ENCODE measurements at regions not wholly inside any gene's neighbourhood (a gene's known extent, or its start where the extent isn't known, plus 50 kb on each side); places are given as distances from the start of the nearest gene placed in this dataset.

GRCh38 chr2:114065731-114066130, 175.8 kb downstream of the ACTR3 start:
- FAIRE-seq = no peak
- no peak for DNase-seq (ENCODE audit: low spot score)

GRCh38 chr2:114066186-114066747, 176.4 kb downstream of the ACTR3 start:
- DNase-seq (ENCODE audit: low spot score) (no peak), FAIRE-seq (no peak)

DNA sequence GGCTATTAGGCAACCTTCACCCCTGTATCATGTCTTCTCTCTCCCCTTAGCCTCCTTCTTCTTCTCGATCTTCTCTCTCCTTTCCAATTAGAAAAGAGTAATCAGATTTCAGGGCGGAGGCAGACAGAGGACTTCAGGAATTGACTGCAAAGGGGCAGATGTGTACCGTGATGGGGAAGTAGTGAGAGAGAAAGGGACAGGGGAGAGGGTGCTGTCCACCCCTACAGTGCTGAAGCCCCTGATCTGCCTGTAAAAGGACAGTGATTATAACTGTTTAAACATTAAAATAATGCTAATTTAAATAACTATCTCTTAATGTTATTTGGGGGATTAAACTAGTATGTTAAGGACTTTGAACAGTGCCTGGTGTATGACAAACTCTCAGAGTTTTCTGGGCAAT, 178.5 kb downstream of the ACTR3 start:
- FAIRE-seq = no peak
- DNase-seq (ENCODE audit: low spot score) = no peak

- DNase-seq (ENCODE audit: low spot score) (no peak), FAIRE-seq (no peak)
These were observed 187.1 kb downstream of the ACTR3 start for GRCh38 chr2:114076961-114077360.

GRCh38 chr2:114079366-114080004, 189.6 kb downstream of the ACTR3 start:
- no peak for DNase-seq (ENCODE audit: low spot score)
- FAIRE-seq = no peak

DNA sequence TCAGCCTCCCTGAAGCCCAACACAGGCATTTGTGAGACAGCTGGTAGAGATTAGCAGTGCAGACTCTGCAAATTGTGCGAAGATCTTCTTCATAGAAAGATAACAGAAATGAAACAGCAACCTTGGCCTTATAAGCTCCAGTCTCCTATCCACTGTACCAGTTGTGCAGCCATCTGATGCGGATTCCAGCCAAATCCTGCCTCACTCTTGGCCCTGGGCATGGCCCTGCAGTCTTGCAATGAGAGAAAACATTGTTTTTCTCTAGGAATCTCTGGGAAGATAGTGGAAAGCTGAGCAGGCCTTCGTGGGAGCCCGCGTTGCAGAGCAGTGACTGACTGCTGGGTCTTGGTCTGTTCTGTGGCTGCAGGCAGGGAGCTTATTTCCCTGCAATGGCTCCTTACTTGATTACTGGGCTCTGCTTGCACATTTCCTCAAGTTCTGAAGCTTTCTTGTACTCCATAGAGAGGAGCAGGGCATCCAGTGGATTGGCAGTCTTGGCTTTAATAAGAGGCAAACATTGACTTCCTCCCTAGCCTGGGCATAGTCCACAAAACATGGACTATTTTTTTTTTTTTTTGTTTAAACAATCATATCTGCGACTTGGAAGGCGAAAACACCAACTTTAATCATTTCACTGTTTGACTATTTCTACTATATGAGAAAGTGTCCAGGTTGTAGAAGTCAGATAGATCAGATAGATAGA, 193.0 kb downstream of the ACTR3 start:
- DNase-seq (ENCODE audit: low spot score) (no peak), FAIRE-seq (no peak)

- no peak for FAIRE-seq
These were observed 194.0 kb downstream of the ACTR3 start for GRCh38 chr2:114083717-114084387.

DNA sequence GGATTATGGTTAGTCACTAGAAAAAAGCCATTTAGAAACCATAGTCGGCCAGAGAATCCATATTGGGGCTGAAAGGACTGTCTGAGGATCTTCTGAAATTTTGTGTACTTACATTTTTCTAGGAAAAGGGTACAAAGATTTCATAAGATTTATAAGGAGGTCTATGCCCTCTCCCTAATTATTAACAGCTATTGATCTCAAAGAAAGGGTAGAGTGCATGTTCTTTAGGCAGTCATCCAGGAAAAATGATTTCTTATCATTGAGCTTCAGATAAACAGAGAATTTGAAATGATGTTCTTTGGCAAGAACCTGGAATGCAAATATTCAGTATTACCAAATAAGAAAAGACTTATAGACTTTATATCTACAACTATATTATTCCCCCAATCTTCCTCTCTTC, 195.3 kb downstream of the ACTR3 start:
- DNase-seq (ENCODE audit: low spot score) (no peak), FAIRE-seq (no peak)

More at GRCh38 chr2:114083717-114084387, 194.0 kb downstream of the ACTR3 start:
- no peak for DNase-seq (ENCODE audit: low spot score)

DNA sequence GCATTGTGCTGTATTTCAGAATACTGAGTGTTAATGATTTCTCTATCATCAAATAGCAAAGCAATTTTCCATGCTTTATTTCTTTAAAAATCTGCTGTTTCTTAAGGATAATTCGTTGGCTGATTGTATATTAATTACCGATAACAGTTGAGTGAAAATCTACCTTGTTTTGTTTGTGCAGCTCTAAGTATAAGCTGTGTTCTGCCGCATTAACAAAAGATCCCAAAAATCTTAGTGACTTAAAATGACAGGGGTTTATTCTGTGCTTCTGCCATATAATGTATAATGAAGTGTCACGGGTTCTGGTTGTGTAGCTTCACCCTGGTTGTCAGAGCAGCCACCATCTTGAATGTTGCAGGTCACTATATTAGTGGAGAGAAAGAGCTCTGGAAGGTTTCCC, 196.1 kb downstream of the ACTR3 start:
- FAIRE-seq = no peak
- no peak for DNase-seq (ENCODE audit: low spot score)

DNA sequence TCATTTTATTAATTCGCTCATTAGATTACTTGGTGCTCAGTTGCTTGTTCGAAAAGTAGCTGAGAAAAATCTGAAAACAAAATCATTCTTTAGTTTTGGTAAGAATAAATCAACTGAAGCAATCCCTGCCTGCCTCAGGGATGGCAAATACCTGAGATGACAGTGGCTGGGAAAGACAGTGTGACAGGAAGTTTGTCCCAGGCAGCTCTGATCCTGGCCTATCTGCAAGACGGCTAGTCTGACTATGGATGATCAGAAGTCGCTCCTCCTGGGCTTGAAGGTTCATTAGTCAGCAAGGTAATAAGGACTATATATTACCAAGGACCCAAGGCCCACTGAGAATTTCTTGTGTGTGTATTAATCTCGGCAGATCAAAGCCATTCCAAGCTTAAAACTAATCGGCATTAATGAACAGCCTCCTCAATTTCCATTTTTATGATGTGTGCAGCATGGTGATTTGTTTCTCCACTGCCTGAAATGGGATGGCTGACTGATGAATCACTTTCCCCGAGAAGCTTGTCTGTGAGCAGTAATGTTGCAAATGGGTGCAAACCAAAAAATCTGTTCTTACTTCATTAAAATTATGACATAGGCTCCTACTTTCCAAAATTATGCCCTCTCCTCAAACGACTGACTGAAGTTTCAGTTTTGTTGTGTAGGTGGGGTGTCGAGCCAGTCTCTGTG, 199.9 kb downstream of the ACTR3 start:
- FAIRE-seq (no peak), DNase-seq (ENCODE audit: low spot score) (no peak)

GRCh38 chr2:114091010-114091409, 201.1 kb downstream of the ACTR3 start:
- FAIRE-seq (no peak), DNase-seq (ENCODE audit: low spot score) (no peak)

GRCh38 chr2:114108249-114108648, 218.4 kb downstream of the ACTR3 start:
- no peak for FAIRE-seq

GRCh38 chr2:114108824-114109416, 219.0 kb downstream of the ACTR3 start:
- no peak for FAIRE-seq
- no peak for DNase-seq (ENCODE audit: low spot score)

More at GRCh38 chr2:114108249-114108648, 218.4 kb downstream of the ACTR3 start:
- no peak for DNase-seq (ENCODE audit: low spot score)

DNA sequence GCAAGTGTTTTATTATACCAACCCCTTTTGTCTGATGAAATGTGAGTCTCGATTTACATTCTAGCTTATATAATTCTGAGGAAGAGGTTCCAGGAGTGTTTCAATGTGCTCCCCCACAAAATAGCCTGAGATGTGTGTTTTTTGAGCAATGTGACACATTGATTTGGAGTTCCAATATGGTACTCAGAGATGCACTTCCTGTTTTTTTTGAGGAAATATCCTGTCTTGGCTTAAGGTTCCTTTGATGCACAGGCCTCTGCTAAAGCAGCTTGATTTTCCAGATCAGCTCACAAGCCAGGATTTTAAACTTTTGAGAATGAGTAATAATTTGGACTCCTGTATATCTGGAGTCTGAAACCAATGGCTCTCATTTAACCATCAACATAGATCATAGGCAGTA, 221.4 kb downstream of the ACTR3 start:
- no peak for FAIRE-seq
- DNase-seq (ENCODE audit: low spot score) = no peak

- no peak for FAIRE-seq
- no peak for DNase-seq (ENCODE audit: low spot score)
These were observed 223.6 kb downstream of the ACTR3 start for GRCh38 chr2:114113518-114113917.

DNA sequence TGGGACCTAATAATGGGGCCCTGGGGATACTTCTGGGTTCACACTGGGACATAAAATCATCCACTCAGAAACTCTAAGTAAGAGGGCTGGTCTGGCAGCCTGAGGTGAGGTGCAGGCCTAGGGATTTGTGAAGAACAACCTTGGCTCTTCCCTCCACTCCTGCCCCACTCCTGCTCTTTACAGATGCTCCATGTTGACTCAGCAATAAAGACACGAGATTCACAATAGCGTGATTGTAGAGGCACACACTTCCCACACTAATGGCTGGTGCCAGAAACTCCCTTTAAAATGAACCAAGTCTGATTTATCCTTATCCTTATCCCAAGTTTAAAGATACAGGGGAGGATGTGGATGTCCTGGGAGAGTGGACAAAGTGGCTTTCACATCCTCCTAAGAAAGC, 228.2 kb downstream of the ACTR3 start:
- FAIRE-seq = no peak
- DNase-seq (ENCODE audit: low spot score) = no peak

GRCh38 chr2:114119862-114120261, 230.0 kb downstream of the ACTR3 start:
- DNase-seq (ENCODE audit: low spot score) (no peak), FAIRE-seq (no peak)

DNA sequence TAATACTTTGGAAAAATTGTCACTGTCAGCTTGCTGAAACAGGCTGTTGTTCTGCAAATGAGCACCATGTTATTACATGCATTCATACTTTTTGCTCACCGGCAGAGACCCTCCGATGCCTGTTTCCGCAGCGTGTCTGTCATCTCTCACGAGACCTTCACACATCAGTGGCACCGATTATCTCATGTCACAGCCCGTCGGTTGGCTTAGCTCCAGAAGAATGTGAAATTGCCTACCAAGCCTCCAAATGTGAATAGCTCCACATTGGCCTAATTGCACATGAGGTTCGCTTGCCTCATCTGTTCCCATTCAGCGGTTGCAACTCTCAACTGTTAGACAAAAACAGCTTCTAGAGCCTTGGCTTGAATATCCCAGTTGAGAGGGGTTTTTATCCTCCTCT, 233.0 kb downstream of the ACTR3 start:
- DNase-seq (ENCODE audit: low spot score) = no peak
- no peak for FAIRE-seq

- FAIRE-seq = no peak
- no peak for DNase-seq (ENCODE audit: low spot score)
These were observed 234.0 kb downstream of the ACTR3 start for GRCh38 chr2:114123925-114124324.

- DNase-seq (ENCODE audit: low spot score) (no peak), FAIRE-seq (no peak)
These were observed 237.5 kb downstream of the ACTR3 start for GRCh38 chr2:114127372-114127771.

DNA sequence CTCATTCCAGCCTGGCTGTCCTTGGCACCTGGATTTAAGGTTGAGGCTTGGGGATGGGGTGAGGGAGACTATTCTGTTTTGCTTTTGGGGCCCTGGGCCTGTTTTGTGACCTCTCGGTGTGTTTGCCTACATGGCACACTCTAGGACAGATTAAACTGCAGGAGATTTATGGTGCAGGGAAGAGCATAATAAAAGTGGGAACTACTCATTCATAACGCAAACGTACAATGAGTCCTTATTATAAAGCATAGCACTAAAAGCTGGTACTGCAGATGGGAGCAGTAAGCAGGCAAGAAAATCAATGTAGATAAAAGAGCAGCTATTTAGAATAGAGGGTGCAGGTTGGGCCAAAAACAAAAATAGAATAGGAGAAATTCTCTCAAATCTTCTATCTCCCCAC, 238.4 kb downstream of the ACTR3 start:
- no peak for FAIRE-seq
- DNase-seq (ENCODE audit: low spot score) = no peak
